ENCODE measurements at regions not wholly inside any gene's neighbourhood (a gene's known extent, or its start where the extent isn't known, plus 50 kb on each side); places are given as distances from the start of the nearest gene placed in this dataset.

GRCh38 chr2:150171065-150171548, 316.4 kb downstream of the RND3 start:
- TF ChIP-seq ZNF274 (IDR thresholded peaks at IDR 0.05; ENCODE audit: low read depth, low read length), result no peak
- TF ChIP-seq SUZ12 (IDR thresholded peaks at IDR 0.05; ENCODE audit: extremely low read depth, insufficient read depth, insufficient read length), result no peak
- no peak for TF ChIP-seq YY1 (IDR thresholded peaks at IDR 0.05; ENCODE audit: insufficient read depth, insufficient read length)
